Neural progenitor cell (in vitro differentiated cells): ENCODE measurements at regions not wholly inside any gene's neighbourhood (a gene's known extent, or its start where the extent isn't known, plus 50 kb on each side); places are given as distances from the start of the nearest gene placed in this dataset.

Source experiments
- CTCF ChIP-seq: fragments of 200-600 bp; sonication (generic); IDR thresholded peaks from 2 replicates; pipeline ENCODE4 v1.5.1; 2017; ENCODE audit warnings: antibody characterized with exemption, mild to moderate bottlenecking
- EZH2 ChIP-seq: fragments of 200-600 bp; sonication (generic); IDR thresholded peaks from 2 replicates; pipeline ENCODE4 v1.6.1; 2017; ENCODE audit warnings: antibody characterized with exemption, mild to moderate bottlenecking, moderate library complexity

GRCh38 chr16:86857807-86858206 is 279.5 kb downstream of the FOXL1 start:
- TF ChIP-seq CTCF (no peak), EZH2 (no peak)
